HG03103 (cell line): ENCODE measurements at regions not wholly inside any gene's neighbourhood (a gene's known extent, or its start where the extent isn't known, plus 50 kb on each side); places are given as distances from the start of the nearest gene placed in this dataset.

ENCODE experiments used
- ATAC-seq: cut with Tn5 transposase; IDR thresholded peaks from one replicate; pipeline ENCODE4 v1.9.1; 2021; ENCODE audit warnings: low read depth; ENCODE audit not compliant: unreplicated experiment

- no peak for ATAC-seq
These were observed 268.7 kb downstream of the ZEB1 start for GRCh38 chr10:31587691-31588090.

GRCh38 chr10:31586723-31587638 is 268.0 kb downstream of the ZEB1 start:
- no peak for ATAC-seq

- no peak for ATAC-seq
These were observed 265.9 kb downstream of the ZEB1 start for GRCh38 chr10:31584876-31585275.

- no peak for ATAC-seq
These were observed 265.1 kb downstream of the ZEB1 start for GRCh38 chr10:31584098-31584631.

GRCh38 chr10:31583293-31583692 is 264.3 kb downstream of the ZEB1 start:
- ATAC-seq: no peak

GRCh38 chr10:31582365-31583052 is 263.5 kb downstream of the ZEB1 start:
- ATAC-seq: no peak

- peak; percentile 64 for ATAC-seq
These were observed 262.8 kb downstream of the ZEB1 start for GRCh38 chr10:31581741-31582323.

- no peak for ATAC-seq
These were observed 261.6 kb downstream of the ZEB1 start for GRCh38 chr10:31580646-31581045.
